Neural cell (in vitro differentiated cells): ENCODE measurements at regions not wholly inside any gene's neighbourhood (a gene's known extent, or its start where the extent isn't known, plus 50 kb on each side); places are given as distances from the start of the nearest gene placed in this dataset.

Experiments
- H2AFZ ChIP-seq: fragments of 200-600, 300-800 bp; sonication (generic), shearing (Covaris generic); 2 replicates; pipeline ENCODE4 v1.6.0; 2014; ENCODE audit warnings: low read depth, mild to moderate bottlenecking, antibody characterized with exemption, low read length, moderate library complexity
- H3F3A ChIP-seq: fragments of 200-600 bp; shearing (Covaris generic); 2 replicates; pipeline ENCODE4 v1.6.1; 2016; ENCODE audit warnings: mild to moderate bottlenecking, moderate library complexity, mixed read lengths, antibody characterized with exemption, low read length; ENCODE audit not compliant: insufficient read depth, poor library complexity, severe bottlenecking
- H3K27ac ChIP-seq: fragments of 200-600, 300-800 bp; sonication (generic), shearing (Covaris generic); 2 replicates; pipeline ENCODE4 v1.5.1; 2014; ENCODE audit warnings: mild to moderate bottlenecking, low read length, moderate library complexity
- H3K27me3 ChIP-seq: fragments of 300-800, 200-600 bp; sonication (generic), shearing (Covaris generic); 2 replicates; pipeline ENCODE4 v1.6.0; 2014; ENCODE audit warnings: mild to moderate bottlenecking, low read depth, low read length, moderate library complexity; ENCODE audit not compliant: insufficient read depth
- H3K36me3 ChIP-seq: fragments of 300-800, 200-600 bp; sonication (generic), shearing (Covaris generic); 2 replicates; pipeline ENCODE4 v1.5.1; 2014; ENCODE audit warnings: mild to moderate bottlenecking, antibody characterized with exemption, low read length, moderate library complexity; ENCODE audit not compliant: insufficient read depth
- H3K4me2 ChIP-seq: fragments of 300-800, 200-600 bp; sonication (generic), shearing (Covaris generic); 2 replicates; pipeline ENCODE4 v1.6.0; 2014; ENCODE audit warnings: mild to moderate bottlenecking, low read length
- H3K4me3 ChIP-seq: fragments of 300-800, 200-600 bp; sonication (generic), shearing (Covaris generic); 2 replicates; pipeline ENCODE4 v1.5.1; 2014; ENCODE audit warnings: mild to moderate bottlenecking, low read length, moderate library complexity
- H3K79me2 ChIP-seq: fragments of 200-600 bp; shearing (Covaris generic); replicated peaks from 2 replicates; pipeline ENCODE4 v1.6.0; 2014; ENCODE audit warnings: mild to moderate bottlenecking, low read length, moderate library complexity; ENCODE audit not compliant: insufficient read depth
- H3K9ac ChIP-seq: fragments of 300-800, 200-600 bp; sonication (generic), shearing (Covaris generic); 2 replicates; pipeline ENCODE4 v1.6.1; 2016; ENCODE audit warnings: mild to moderate bottlenecking, low read length, mixed read lengths
- H3K9me2 ChIP-seq: fragments of 200-600 bp; shearing (Covaris generic); 2 replicates; pipeline ENCODE4 v1.6.1; 2016; ENCODE audit warnings: mild to moderate bottlenecking, low read length, mixed read lengths; ENCODE audit not compliant: insufficient read depth
- H3K9me3 ChIP-seq: fragments of 200-600, 300-800 bp; sonication (generic), shearing (Covaris generic); 2 replicates; pipeline ENCODE4 v1.6.1; 2016; ENCODE audit warnings: mild to moderate bottlenecking, mixed run types, low read length, moderate library complexity, mixed read lengths
- H4K20me1 ChIP-seq: fragments of 200-600 bp; shearing (Covaris generic); 2 replicates; pipeline ENCODE4 v1.6.1; 2016; ENCODE audit warnings: mild to moderate bottlenecking, mixed run types; ENCODE audit not compliant: insufficient read depth
- EP300 ChIP-seq: fragments of 450-650 bp; conservative IDR thresholded peaks from 2 replicates; pipeline ENCODE4 v1.6.1; 2014; ENCODE audit warnings: antibody characterized with exemption, mild to moderate bottlenecking, moderate library complexity; ENCODE audit not compliant: poor library complexity, severe bottlenecking
- EZH2 ChIP-seq: fragments of 200-600, 300-800 bp; shearing (Covaris generic), sonication (generic); IDR thresholded peaks from 2 replicates; pipeline ENCODE4 v1.6.1; 2014; ENCODE audit warnings: antibody characterized with exemption, low read length, borderline replicate concordance, mild to moderate bottlenecking; ENCODE audit not compliant: insufficient read depth, poor library complexity, severe bottlenecking
- MXI1 ChIP-seq: fragments of 450-650 bp; conservative IDR thresholded peaks from 2 replicates; pipeline ENCODE4 v1.6.1; 2014; ENCODE audit warnings: antibody characterized with exemption, mild to moderate bottlenecking; ENCODE audit not compliant: poor library complexity, severe bottlenecking
- RAD21 ChIP-seq: fragments of 450-650 bp; conservative IDR thresholded peaks from 2 replicates; pipeline ENCODE4 v1.6.1; 2014; ENCODE audit warnings: antibody characterized with exemption, mild to moderate bottlenecking, moderate library complexity
- REST ChIP-seq: IDR thresholded peaks from 2 replicates; pipeline ENCODE4 v1.6.1; 2012; ENCODE audit warnings: borderline replicate concordance
- SMC3 ChIP-seq: fragments of 450-650 bp; conservative IDR thresholded peaks from 2 replicates; pipeline ENCODE4 v1.6.1; 2014; ENCODE audit warnings: antibody characterized with exemption, mild to moderate bottlenecking, moderate library complexity; ENCODE audit not compliant: poor library complexity
- TF ChIP-seq, protein P1 (sequence below): fragments of 450-650 bp; IDR thresholded peaks from 2 replicates; pipeline ENCODE4 v1.5.1; 2014; ENCODE audit warnings: antibody characterized with exemption, mild to moderate bottlenecking, moderate library complexity; ENCODE audit not compliant: poor library complexity, severe bottlenecking

DNA sequence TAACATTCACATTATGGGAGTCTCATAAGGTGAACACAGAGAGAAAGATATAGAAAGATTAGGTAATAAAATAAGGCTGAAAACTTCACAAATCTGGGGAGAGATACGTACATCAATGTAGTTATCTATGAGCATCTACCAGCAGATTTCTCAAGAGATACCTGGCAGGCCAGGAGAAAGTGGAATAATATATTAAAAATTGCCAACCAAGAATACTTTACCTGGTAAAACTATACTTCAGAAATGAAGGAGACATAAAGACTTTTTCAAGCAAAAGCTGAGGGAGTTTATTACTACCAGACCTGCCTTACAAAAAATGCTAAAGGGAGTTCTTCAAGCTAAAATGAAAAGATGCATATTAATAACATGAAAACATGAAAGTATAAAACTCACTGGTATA lies 78.8 kb upstream of the COMTD1 start:
- no peaks in the 10 kb centered on the region for H3F3A ChIP-seq
- no peaks in the 10 kb centered on the region for H3K36me3 ChIP-seq
- H3K9ac ChIP-seq, result no peak overlapping the region
- H3K4me2 ChIP-seq, result no peak overlapping the region
- H2AFZ ChIP-seq, result no peak overlapping the region
- no peaks in the 10 kb centered on the region for H3K79me2 ChIP-seq
- no peak for TF ChIP-seq SMC3
- no peak for TF ChIP-seq EP300
- H3K9me2 ChIP-seq, result no peaks in the 10 kb centered on the region
- no peaks in the 10 kb centered on the region for H3K9me3 ChIP-seq
- no peak overlapping the region for H3K27ac ChIP-seq
- H3K27me3 ChIP-seq, result no peaks in the 10 kb centered on the region
- H4K20me1 ChIP-seq, result no peaks in the 10 kb centered on the region
- H3K4me3 ChIP-seq, result no peak overlapping the region

GRCh38 chr10:75312440-75312839 lies 76.7 kb upstream of the COMTD1 start:
- H3K9ac ChIP-seq, result no peak overlapping the region
- H3K4me2 ChIP-seq, result no peak overlapping the region
- H3F3A ChIP-seq, result no peaks in the 10 kb centered on the region
- TF ChIP-seq MXI1 (no peak), EZH2 (no peak), RAD21 (no peak), REST (no peak)
- no peak overlapping the region for H3K4me3 ChIP-seq
- H3K27ac ChIP-seq, result no peak overlapping the region
- no peaks in the 10 kb centered on the region for H4K20me1 ChIP-seq
- no peaks in the 10 kb centered on the region for H3K9me3 ChIP-seq
- no peaks in the 10 kb centered on the region for H3K27me3 ChIP-seq
- no peaks in the 10 kb centered on the region for H3K36me3 ChIP-seq
- no peak overlapping the region for H2AFZ ChIP-seq
- no peaks in the 10 kb centered on the region for H3K79me2 ChIP-seq
- H3K9me2 ChIP-seq, result no peaks in the 10 kb centered on the region

- Histone ChIP-seq H3K27me3 (no peaks in the 10 kb centered on the region), H2AFZ (no peak overlapping the region), H3F3A (no peaks in the 10 kb centered on the region), H3K9ac (no peak overlapping the region), H3K9me2 (no peaks in the 10 kb centered on the region), H3K4me3 (no peak overlapping the region), H3K9me3 (peaks cover 8% of the 10 kb centered on the region), H3K27ac (no peak overlapping the region), H3K4me2 (no peak overlapping the region), H4K20me1 (no peaks in the 10 kb centered on the region), H3K36me3 (no peaks in the 10 kb centered on the region), H3K79me2 (no peaks in the 10 kb centered on the region)
- TF ChIP-seq, protein P1, sequence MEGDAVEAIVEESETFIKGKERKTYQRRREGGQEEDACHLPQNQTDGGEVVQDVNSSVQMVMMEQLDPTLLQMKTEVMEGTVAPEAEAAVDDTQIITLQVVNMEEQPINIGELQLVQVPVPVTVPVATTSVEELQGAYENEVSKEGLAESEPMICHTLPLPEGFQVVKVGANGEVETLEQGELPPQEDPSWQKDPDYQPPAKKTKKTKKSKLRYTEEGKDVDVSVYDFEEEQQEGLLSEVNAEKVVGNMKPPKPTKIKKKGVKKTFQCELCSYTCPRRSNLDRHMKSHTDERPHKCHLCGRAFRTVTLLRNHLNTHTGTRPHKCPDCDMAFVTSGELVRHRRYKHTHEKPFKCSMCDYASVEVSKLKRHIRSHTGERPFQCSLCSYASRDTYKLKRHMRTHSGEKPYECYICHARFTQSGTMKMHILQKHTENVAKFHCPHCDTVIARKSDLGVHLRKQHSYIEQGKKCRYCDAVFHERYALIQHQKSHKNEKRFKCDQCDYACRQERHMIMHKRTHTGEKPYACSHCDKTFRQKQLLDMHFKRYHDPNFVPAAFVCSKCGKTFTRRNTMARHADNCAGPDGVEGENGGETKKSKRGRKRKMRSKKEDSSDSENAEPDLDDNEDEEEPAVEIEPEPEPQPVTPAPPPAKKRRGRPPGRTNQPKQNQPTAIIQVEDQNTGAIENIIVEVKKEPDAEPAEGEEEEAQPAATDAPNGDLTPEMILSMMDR, result no peak
- TF ChIP-seq REST (no peak), EP300 (no peak)
Measured at GRCh38 chr10:75305675-75306074, 69.9 kb upstream of the COMTD1 start.
